ENCODE measurements at regions not wholly inside any gene's neighbourhood (a gene's known extent, or its start where the extent isn't known, plus 50 kb on each side); places are given as distances from the start of the nearest gene placed in this dataset.

- ChIA-PET CTCF (no interaction called here), POLR2A (no interaction called here), RAD21 (ENCODE audit: low non-redundant PET in 1 of 2, low total read pairs in 2 of 2, uncharacterized antibody in 2 of 2, unreplicated experiment in 2 of 2) (no interaction called here)
- Histone ChIP-seq H3K9me2 (ENCODE audit: insufficient read depth) (no peaks in the 10 kb centered on the region), H3K27me3 (ENCODE audit: insufficient read depth, low read length) (no peaks in the 10 kb centered on the region), H3K36me3 (ENCODE audit: control insufficient read depth in 1 of 2, insufficient read depth in 2 of 2, low read length in 2 of 2) (no peaks in the 10 kb centered on the region), H3K9me3 (ENCODE audit: control insufficient read depth in 1 of 2, insufficient read depth in 1 of 2, low read depth in 1 of 2, low read length in 2 of 2) (peaks cover 9 to 50% of the 10 kb centered on the region in 2 experiments; a peak in 2 of 4 replicates), H3K4me2 (ENCODE audit: low read length) (no peak overlapping the region), H3K4me1 (ENCODE audit: control insufficient read depth in 1 of 2, insufficient read depth in 2 of 2, low read length in 2 of 2) (no peaks in the 10 kb centered on the region), H3K9ac (ENCODE audit: low read length) (no peak overlapping the region), H4K20me1 (ENCODE audit: insufficient read depth) (no peaks in the 10 kb centered on the region), H2AFZ (ENCODE audit: low read depth, low read length, poor library complexity, severe bottlenecking) (no peak overlapping the region), H3K27ac (ENCODE audit: low read depth, low read length) (no peak overlapping the region), H3K4me3 (replicated peaks in 1 of 2; ENCODE audit: low read depth in 1 of 2, low read length in 2 of 2) (no peak overlapping the region), H3K79me2 (ENCODE audit: insufficient read depth, low read length) (no peaks in the 10 kb centered on the region)
- no peak for DNase-seq (ENCODE audit: low read depth, low spot score)
- ATAC-seq: no peak
- intact Hi-C loops (cut with micrococcal nuclease): no loop called here
- TF ChIP-seq EZH2phosphoT487 (IDR thresholded peaks at IDR 0.05; ENCODE audit: borderline replicate concordance) (no peak), EGR1 (IDR thresholded peaks at IDR 0.05; ENCODE audit: low read depth) (no peak), RAD21 (IDR thresholded peaks at IDR 0.05; ENCODE audit: low read depth) (no peak), POLR2A (IDR thresholded peaks at IDR 0.05; ENCODE audit: borderline replicate concordance, extremely low read depth, insufficient read depth, insufficient read length) (no peak), MAX (IDR thresholded peaks at IDR 0.05) (no peak), POLR2AphosphoS5 (IDR thresholded peaks at IDR 0.05; ENCODE audit: low read depth, low read length) (no peak), ZNF274 (IDR thresholded peaks at IDR 0.05; ENCODE audit: low read depth, low read length) (no peak), SIN3A (IDR thresholded peaks at IDR 0.05; ENCODE audit: low read depth) (no peak), SP1 (IDR thresholded peaks at IDR 0.05; ENCODE audit: low read depth) (no peak), JUND (IDR thresholded peaks at IDR 0.05) (no peak)
- no TSS peak for BruUV-seq (replicated peaks)
These were observed 220.3 kb upstream of the ATP10A start for GRCh38 chr15:26083457-26083856.

GRCh38 chr15:26082221-26083109, 219.3 kb upstream of the ATP10A start:
- no peak overlapping the region for H3K27ac ChIP-seq (ENCODE audit: low read depth, low read length)
- no peaks in the 10 kb centered on the region for H3K79me2 ChIP-seq (ENCODE audit: insufficient read depth, low read length)
- no peaks in the 10 kb centered on the region for H3K36me3 ChIP-seq (ENCODE audit: control insufficient read depth in 1 of 2, insufficient read depth in 2 of 2, low read length in 2 of 2)
- intact Hi-C loops (cut with micrococcal nuclease): no loop called here
- no peaks in the 10 kb centered on the region for H3K9me2 ChIP-seq (ENCODE audit: insufficient read depth)
- peaks cover 9 to 55% of the 10 kb centered on the region in 2 experiments; a peak in 2 of 4 replicates for H3K9me3 ChIP-seq (ENCODE audit: control insufficient read depth in 1 of 2, insufficient read depth in 1 of 2, low read depth in 1 of 2, low read length in 2 of 2)
- RAD21 ChIA-PET (ENCODE audit: low non-redundant PET in 1 of 2, low total read pairs in 2 of 2, uncharacterized antibody in 2 of 2, unreplicated experiment in 2 of 2): no interaction called here
- no peaks in the 10 kb centered on the region for H3K4me1 ChIP-seq (ENCODE audit: control insufficient read depth in 1 of 2, insufficient read depth in 2 of 2, low read length in 2 of 2)
- no peak overlapping the region for H2AFZ ChIP-seq (ENCODE audit: low read depth, low read length, poor library complexity, severe bottlenecking)
- DNase-seq (ENCODE audit: low read depth, low spot score): no peak
- H4K20me1 ChIP-seq (ENCODE audit: insufficient read depth): no peaks in the 10 kb centered on the region
- H3K4me3 ChIP-seq (replicated peaks in 1 of 2; ENCODE audit: low read depth in 1 of 2, low read length in 2 of 2): no peak overlapping the region
- no peak for ATAC-seq
- no TSS peak for BruUV-seq (replicated peaks)
- H3K27me3 ChIP-seq (ENCODE audit: insufficient read depth, low read length): no peaks in the 10 kb centered on the region
- H3K4me2 ChIP-seq (ENCODE audit: low read length): no peak overlapping the region
- H3K9ac ChIP-seq (ENCODE audit: low read length): no peak overlapping the region
- POLR2A ChIA-PET: no interaction called here
- CTCF ChIA-PET: no interaction called here
- no peak for TF ChIP-seq POLR2AphosphoS5 (IDR thresholded peaks at IDR 0.05; ENCODE audit: low read depth, low read length)
- TF ChIP-seq ZNF274 (IDR thresholded peaks at IDR 0.05; ENCODE audit: low read depth, low read length): no peak
- TF ChIP-seq REST (IDR thresholded peaks at IDR 0.05; ENCODE audit: low read depth): no peak
- TF ChIP-seq RAD21 (IDR thresholded peaks at IDR 0.05; ENCODE audit: low read depth): no peak
- no peak for TF ChIP-seq FOSL1 (IDR thresholded peaks at IDR 0.05; ENCODE audit: low read depth)
